SU-DHL-6 (cell line): ENCODE measurements at regions not wholly inside any gene's neighbourhood (a gene's known extent, or its start where the extent isn't known, plus 50 kb on each side); places are given as distances from the start of the nearest gene placed in this dataset.
"Not testable (repeated sequence)": the region's sequence is repeated elsewhere in the genome, so short reads cannot be mapped to it uniquely, and the experiment has no call there.

ENCODE experiments used
- H2AFZ ChIP-seq: fragments of 200-600 bp; sonication (generic); 2 replicates; pipeline ENCODE4 v1.6.1; 2014; ENCODE audit warnings: low read depth, mild to moderate bottlenecking, moderate library complexity, mixed read lengths, antibody characterized with exemption, low read length; ENCODE audit not compliant: severe bottlenecking
- H3F3A ChIP-seq: fragments of 200-600 bp; shearing (Covaris generic); 2 replicates; pipeline ENCODE4 v1.6.0; 2016; ENCODE audit warnings: antibody characterized with exemption, mild to moderate bottlenecking; ENCODE audit not compliant: insufficient read depth
- H3K27ac ChIP-seq: fragments of 200-600 bp; sonication (generic); 2 replicates; pipeline ENCODE4 v1.5.1; 2016; ENCODE audit warnings: low read depth, mild to moderate bottlenecking, low read length, moderate library complexity, mixed read lengths
- H3K27me3 ChIP-seq: fragments of 200-600 bp; sonication (generic), shearing (Covaris generic); 2 replicates; pipeline ENCODE4 v1.6.0; 2014; ENCODE audit warnings: mild to moderate bottlenecking, low read length
- H3K36me3 ChIP-seq: fragments of 200-600 bp; sonication (generic); 2 replicates; pipeline ENCODE4 v1.6.1; 2014; ENCODE audit warnings: mild to moderate bottlenecking, low read length, mixed read lengths
- H3K4me2 ChIP-seq: fragments of 300-600, 200-600 bp; shearing (Covaris generic), sonication (generic); 2 replicates; pipeline ENCODE4 v1.6.0; 2014; ENCODE audit warnings: low read length, low read depth, mild to moderate bottlenecking; ENCODE audit not compliant: poor library complexity, severe bottlenecking
- H3K4me3 ChIP-seq: fragments of 200-600 bp; sonication (generic); 2 replicates; pipeline ENCODE4 v1.5.1; 2014; ENCODE audit warnings: antibody characterized with exemption, low read length, mild to moderate bottlenecking, mixed read lengths; ENCODE audit not compliant: insufficient read depth, poor library complexity, severe bottlenecking
- H3K79me2 ChIP-seq: fragments of 200-600 bp; sonication (generic); 2 replicates; pipeline ENCODE4 v1.6.1; 2014; ENCODE audit warnings: mild to moderate bottlenecking, low read length, moderate library complexity; ENCODE audit not compliant: insufficient read depth
- H3K9ac ChIP-seq: fragments of 200-600 bp; sonication (generic); 2 replicates; pipeline ENCODE4 v1.7.0; 2014; ENCODE audit warnings: mild to moderate bottlenecking, low read length
- H3K9me2 ChIP-seq: fragments of 200-600 bp; sonication (generic); replicated peaks from 2 replicates; pipeline ENCODE4 v1.6.1; 2014; ENCODE audit warnings: low read length; ENCODE audit not compliant: insufficient read depth
- H3K9me3 ChIP-seq: fragments of 200-600 bp; sonication (generic); 2 replicates; pipeline ENCODE4 v1.6.1; 2014; ENCODE audit warnings: low read length, mixed read lengths; ENCODE audit not compliant: insufficient read depth
- H4K20me1 ChIP-seq: fragments of 200-600 bp; sonication (generic); 2 replicates; pipeline ENCODE4 v1.6.1; 2014; ENCODE audit warnings: low read depth, mild to moderate bottlenecking, antibody characterized with exemption, low read length, moderate library complexity, mixed read lengths
- CTCF ChIP-seq: fragments of 200-600 bp; sonication (generic); IDR thresholded peaks from one replicate; pipeline ENCODE4 v1.5.1; 2017; ENCODE audit warnings: antibody characterized with exemption, mild to moderate bottlenecking, low read length, moderate library complexity; ENCODE audit not compliant: insufficient read depth, poor library complexity, severe bottlenecking
- EZH2phosphoT487 ChIP-seq: fragments of 200-600 bp; sonication (generic), shearing (Covaris generic); conservative IDR thresholded peaks from 2 replicates; pipeline ENCODE4 v1.6.1; 2018; ENCODE audit warnings: mild to moderate bottlenecking, antibody characterized with exemption, low read length, moderate library complexity, mixed read lengths

GRCh38 chr4:17008834-17009345 is 110.4 kb upstream of the LDB2 start:
- Histone ChIP-seq H3K9me3 (no peaks in the 10 kb centered on the region), H3K79me2 (no peaks in the 10 kb centered on the region), H2AFZ (no peak overlapping the region), H3K4me2 (no peak overlapping the region), H3K4me3 (no peak overlapping the region), H3F3A (no peaks in the 10 kb centered on the region), H3K9me2 (no peaks in the 10 kb centered on the region), H4K20me1 (no peaks in the 10 kb centered on the region), H3K27ac (no peak overlapping the region), H3K27me3 (no peaks in the 10 kb centered on the region), H3K36me3 (no peaks in the 10 kb centered on the region), H3K9ac (no peak overlapping the region)
- TF ChIP-seq EZH2phosphoT487: no peak
- no peak for TF ChIP-seq CTCF

GRCh38 chr4:17003606-17004392 is 105.4 kb upstream of the LDB2 start:
- not testable (repeated sequence) for H3K9me2 ChIP-seq, H3K27ac ChIP-seq, H3K36me3 ChIP-seq, H3K9me3 ChIP-seq, H3K79me2 ChIP-seq, H3F3A ChIP-seq, H2AFZ ChIP-seq, H3K4me2 ChIP-seq, H4K20me1 ChIP-seq, H3K9ac ChIP-seq, H3K27me3 ChIP-seq, H3K4me3 ChIP-seq

- Histone ChIP-seq H3F3A (no peaks in the 10 kb centered on the region), H4K20me1 (no peaks in the 10 kb centered on the region), H3K79me2 (no peaks in the 10 kb centered on the region), H3K27ac (no peak overlapping the region), H3K4me2 (no peak overlapping the region), H2AFZ (no peak overlapping the region), H3K9me3 (no peaks in the 10 kb centered on the region), H3K36me3 (no peaks in the 10 kb centered on the region), H3K9ac (no peak overlapping the region), H3K27me3 (no peaks in the 10 kb centered on the region), H3K4me3 (no peak overlapping the region), H3K9me2 (no peaks in the 10 kb centered on the region)
- TF ChIP-seq CTCF: no peak
- no peak for TF ChIP-seq EZH2phosphoT487
These were observed 97.0 kb upstream of the LDB2 start for GRCh38 chr4:16995451-16995850.
